IMR-90 (cell line): ENCODE measurements at regions not wholly inside any gene's neighbourhood (a gene's known extent, or its start where the extent isn't known, plus 50 kb on each side); places are given as distances from the start of the nearest gene placed in this dataset.

Source experiments
- ATAC-seq: fragments of 200-7000 bp; cut with Tn5 transposase; 2 replicates; pipeline ENCODE4 v1.9.1; 2020; ENCODE audit warnings: low read depth, mild to moderate bottlenecking, moderate library complexity
- BruUV-seq: library from RNA; stranded (reverse); fragments of 400-500 nt; replicated peaks from 2 replicates; lab custom pipeline; 2021; lab: Mats Ljungman, UMichigan
- CTCF ChIA-PET: fragments of 300-600 bp; formaldehyde crosslinking; extraction: SDS; loops from one replicate; lab custom pipeline; 2021; ENCODE audit warnings: antibody characterized with exemption; lab: Yijun Ruan, JAX
- POLR2A ChIA-PET: fragments of 300-600 bp; sonication (Branson Sonifier 250); formaldehyde crosslinking; loops from one replicate; lab custom pipeline; 2022; ENCODE audit warnings: antibody characterized with exemption; ENCODE audit not compliant: unreplicated experiment; lab: Charles Lee
- DNase-seq: peaks from one replicate; pipeline ENCODE4 v3.0.0; 2013
- H2AFZ ChIP-seq: replicated peaks from 2 replicates; pipeline ENCODE3; 2013; ENCODE audit warnings: low read length, mild to moderate bottlenecking; ENCODE audit not compliant: poor library complexity
- H2AK5ac ChIP-seq: 2 replicates; pipeline ENCODE4 v1.6.1; 2013; ENCODE audit warnings: low read depth, low read length, inconsistent platforms
- H2AK9ac ChIP-seq: replicated peaks from 2 replicates; pipeline ENCODE3; 2013; ENCODE audit warnings: mild to moderate bottlenecking, low read depth, low read length, moderate library complexity; ENCODE audit not compliant: poor library complexity
- H2BK120ac ChIP-seq: 2 replicates; pipeline ENCODE4 v1.6.1; 2013; ENCODE audit warnings: low read depth, low read length, inconsistent platforms
- H2BK15ac ChIP-seq: 3 replicates; pipeline ENCODE4 v1.6.1; 2013; ENCODE audit warnings: low read depth, low read length, inconsistent platforms
- H2BK20ac ChIP-seq: 2 replicates; pipeline ENCODE4 v1.6.1; 2013; ENCODE audit warnings: low read depth, mild to moderate bottlenecking, inconsistent platforms, low read length, moderate library complexity
- H2BK5ac ChIP-seq: 2 replicates; pipeline ENCODE4 v1.6.1; 2013; ENCODE audit warnings: mild to moderate bottlenecking, low read depth, low read length, inconsistent platforms; ENCODE audit not compliant: poor library complexity, severe bottlenecking
- H3K14ac ChIP-seq: replicated peaks from 2 replicates; pipeline ENCODE4 v1.6.1; 2013; ENCODE audit warnings: low read depth, low read length, inconsistent platforms
- H3K18ac ChIP-seq: 2 replicates; pipeline ENCODE4 v1.6.1; 2013; ENCODE audit warnings: low read depth, low read length, control low read depth
- H3K23ac ChIP-seq: 2 replicates; pipeline ENCODE4 v1.6.1; 2013; ENCODE audit warnings: low read depth, low read length, inconsistent platforms
- H3K27ac ChIP-seq: 2 replicates; pipeline ENCODE4 v1.5.1; 2013; ENCODE audit warnings: mild to moderate bottlenecking, control low read depth, low read length; ENCODE audit not compliant: insufficient read depth
- H3K27me3 ChIP-seq: 2 replicates; pipeline ENCODE4 v1.6.1; 2013; ENCODE audit warnings: low read length; ENCODE audit not compliant: control insufficient read depth, insufficient read depth
- H3K36me3 ChIP-seq: 2 replicates; pipeline ENCODE4 v1.6.1; 2013; ENCODE audit warnings: low read length, mixed read lengths; ENCODE audit not compliant: control insufficient read depth, insufficient read depth
- H3K4ac ChIP-seq: 2 replicates; pipeline ENCODE4 v1.6.1; 2013; ENCODE audit warnings: low read depth, low read length, inconsistent platforms
- H3K4me1 ChIP-seq: 2 replicates; pipeline ENCODE4 v1.6.1; 2013; ENCODE audit warnings: low read length, mixed read lengths; ENCODE audit not compliant: control insufficient read depth, insufficient read depth
- H3K4me2 ChIP-seq: 2 replicates; pipeline ENCODE4 v1.6.1; 2013; ENCODE audit warnings: low read depth, mild to moderate bottlenecking, control low read depth, low read length, moderate library complexity
- H3K4me3 ChIP-seq: 2 replicates; pipeline ENCODE4 v1.5.1; 2013; ENCODE audit warnings: low read depth, mild to moderate bottlenecking, control low read depth, low read length, moderate library complexity; ENCODE audit not compliant: insufficient read depth
- H3K56ac ChIP-seq: 2 replicates; pipeline ENCODE4 v1.6.1; 2013; ENCODE audit warnings: low read length, inconsistent platforms; ENCODE audit not compliant: insufficient read depth; ENCODE audit errors: extremely low read depth
- H3K79me1 ChIP-seq, 2 experiments: 2 replicates each; pipeline ENCODE4 v1.6.1; 2013; ENCODE audit warnings: low read length in 2 of 2, inconsistent platforms in 1 of 2, low read depth in 1 of 2
- H3K9ac ChIP-seq: 2 replicates; pipeline ENCODE4 v1.6.1; 2013; ENCODE audit warnings: low read depth, low read length, control low read depth
- H3K9me1 ChIP-seq: 2 replicates; pipeline ENCODE4 v1.6.1; 2013; ENCODE audit warnings: low read length, inconsistent platforms; ENCODE audit not compliant: insufficient read depth
- H3K9me3 ChIP-seq: 2 replicates; pipeline ENCODE4 v1.6.1; 2013; ENCODE audit warnings: low read length; ENCODE audit not compliant: control insufficient read depth, insufficient read depth
- H4K20me1 ChIP-seq: 2 replicates; pipeline ENCODE4 v1.6.1; 2013; ENCODE audit warnings: low read length, inconsistent platforms; ENCODE audit not compliant: insufficient read depth
- H4K5ac ChIP-seq: 2 replicates; pipeline ENCODE4 v1.6.1; 2013; ENCODE audit warnings: mild to moderate bottlenecking, low read depth, low read length, control low read depth
- H4K8ac ChIP-seq, 2 experiments: 2 replicates each; pipeline ENCODE4 v1.6.1; 2013; ENCODE audit warnings: low read depth in 2 of 2, low read length in 2 of 2, control low read depth in 1 of 2, inconsistent platforms in 1 of 2
- H4K91ac ChIP-seq: 2 replicates; pipeline ENCODE4 v1.6.1; 2013; ENCODE audit warnings: low read depth, low read length, inconsistent platforms; ENCODE audit not compliant: insufficient read depth
- BHLHE40 ChIP-seq: fragments of 150-350 bp; IDR thresholded peaks from 2 replicates; pipeline ENCODE4 v1.6.1; 2016; ENCODE audit warnings: mild to moderate bottlenecking, low read depth, low read length
- CEBPB ChIP-seq: IDR thresholded peaks from 2 replicates; pipeline ENCODE4 v1.6.1; 2012; ENCODE audit warnings: low read depth, low read length, improper control_type of control experiment
- CHD1 ChIP-seq: IDR thresholded peaks from 2 replicates; pipeline ENCODE4 v1.6.1; 2012; ENCODE audit warnings: low read depth, low read length, improper control_type of control experiment
- CTCF ChIP-seq: conservative IDR thresholded peaks from 2 replicates; pipeline ENCODE4 v1.5.1; 2012; ENCODE audit warnings: mild to moderate bottlenecking, low read depth, low read length, improper control_type of control experiment
- ELK1 ChIP-seq: fragments of 150-350 bp; IDR thresholded peaks from 2 replicates; pipeline ENCODE4 v1.6.1; 2016; ENCODE audit warnings: low read depth, mild to moderate bottlenecking, low read length, moderate library complexity, borderline replicate concordance
- FOS ChIP-seq: fragments of 150-350 bp; IDR thresholded peaks from 2 replicates; pipeline ENCODE4 v1.6.1; 2016; ENCODE audit warnings: low read depth, low read length
- MAFK ChIP-seq: IDR thresholded peaks from 2 replicates; pipeline ENCODE4 v1.6.1; 2012; ENCODE audit warnings: low read depth, low read length, improper control_type of control experiment
- MAZ ChIP-seq: IDR thresholded peaks from 2 replicates; pipeline ENCODE4 v1.6.1; 2012; ENCODE audit warnings: low read depth, mild to moderate bottlenecking, low read length, improper control_type of control experiment, moderate library complexity, borderline replicate concordance
- MXI1 ChIP-seq: IDR thresholded peaks from 2 replicates; pipeline ENCODE4 v1.6.1; 2012; ENCODE audit warnings: low read depth, mild to moderate bottlenecking, low read length, moderate library complexity, borderline replicate concordance
- NFE2L2 ChIP-seq: fragments of 150-350 bp; IDR thresholded peaks from 2 replicates; pipeline ENCODE4 v1.6.1; 2016; ENCODE audit warnings: low read depth, mild to moderate bottlenecking, low read length
- POLR2A ChIP-seq: IDR thresholded peaks from 2 replicates; pipeline ENCODE4 v1.6.1; 2012; ENCODE audit warnings: mild to moderate bottlenecking, low read depth, low read length
- RAD21 ChIP-seq: IDR thresholded peaks from 2 replicates; pipeline ENCODE4 v1.6.1; 2012; ENCODE audit warnings: low read length, improper control_type of control experiment
- RCOR1 ChIP-seq: IDR thresholded peaks from 2 replicates; pipeline ENCODE4 v1.6.1; 2012; ENCODE audit warnings: mild to moderate bottlenecking, low read length, improper control_type of control experiment; ENCODE audit not compliant: insufficient replicate concordance
- RFX5 ChIP-seq: IDR thresholded peaks from 2 replicates; pipeline ENCODE4 v1.8.0; 2012; ENCODE audit warnings: low read depth, mild to moderate bottlenecking, low read length, moderate library complexity
- SMC3 ChIP-seq: fragments of 150-350 bp; IDR thresholded peaks from 2 replicates; pipeline ENCODE4 v1.6.1; 2016; ENCODE audit warnings: low read depth, mild to moderate bottlenecking, antibody characterized with exemption, low read length, moderate library complexity
- USF2 ChIP-seq: fragments of 150-350 bp; IDR thresholded peaks from 2 replicates; pipeline ENCODE4 v1.6.1; 2017; ENCODE audit warnings: mild to moderate bottlenecking, antibody characterized with exemption, low read length, low read depth
- WGBS, 2 experiments: methylation state at CpG; one replicate each; pipeline versions ENCODE4 v1.1.5 to v1.1.7; 2013; ENCODE audit warnings: missing lambda C conversion rate in 2 of 2; ENCODE audit not compliant: insufficient read length in 1 of 2; ENCODE audit errors: extremely low coverage in 2 of 2; 5-methylcytosine and 5-hydroxymethylcytosine counted together
- dilution Hi-C: fragments of 300-500 bp; cut with HindIII; formaldehyde crosslinking; loops from one replicate; pipeline ENCODE4 v1.14.3; 2018; ENCODE audit warnings: low sequenced_read_pairs; ENCODE audit not compliant: unreplicated experiment
- in situ Hi-C: fragments of 300-500 bp; cut with MboI; formaldehyde crosslinking; loops from 3 replicates; pipeline ENCODE4 v1.14.3; 2019; ENCODE audit warnings: low sequenced_read_pairs, inconsistent platforms, mixed read lengths
- intact Hi-C: fragments of 100-400 bp; cut with micrococcal nuclease; formaldehyde crosslinking; loops from 2 replicates; pipeline ENCODE4 v1.10.0; 2022

- no peaks in the 10 kb centered on the region; the same call in 1 of the 2 replicates for H4K20me1 ChIP-seq
- ChIA-PET POLR2A (no interaction called here), CTCF (interaction anchor here (0.6 kb wide), 1 partner anchor 740 kb away, joined by 3 read pairs; no protein-coding TSS in a partner anchor)
- no peaks in the 10 kb centered on the region for H3K4me1 ChIP-seq
- dilution Hi-C loops, result no loop called here
- no peak overlapping the region for H2AFZ ChIP-seq
- intact Hi-C loops, result no loop called here
- no peak overlapping the region for H3K4me2 ChIP-seq
- no peak overlapping the region for H4K91ac ChIP-seq
- no peak overlapping the region for H4K8ac ChIP-seq
- H3K14ac ChIP-seq, result no peak overlapping the region
- no peaks in the 10 kb centered on the region; the same call in 1 of the 2 replicates for H3K9me1 ChIP-seq
- no peak overlapping the region for H3K4me3 ChIP-seq
- H2BK120ac ChIP-seq, result no peak overlapping the region
- H3K4ac ChIP-seq, result no peak overlapping the region
- H3K23ac ChIP-seq, result no peak overlapping the region
- H3K9ac ChIP-seq, result no peak overlapping the region
- TF ChIP-seq NFE2L2 (no peak), FOS (no peak), CTCF (no peak), CEBPB (no peak), RCOR1 (no peak), RFX5 (no peak), SMC3 (no peak), MAZ (no peak), BHLHE40 (no peak), USF2 (no peak), ELK1 (no peak), MAFK (no peak), MXI1 (no peak), RAD21 (no peak), CHD1 (no peak), POLR2A (no peak)
- H3K56ac ChIP-seq, result no peak overlapping the region
- ATAC-seq (no peak), DNase-seq (no peak)
- H3K36me3 ChIP-seq, result no peaks in the 10 kb centered on the region
- H2AK9ac ChIP-seq, result no peak overlapping the region
- H3K27ac ChIP-seq, result no peak overlapping the region
- no peak overlapping the region for H3K18ac ChIP-seq
- no peaks in the 10 kb centered on the region; the same call in 1 of the 2 replicates for H3K9me3 ChIP-seq
- H4K5ac ChIP-seq, result no peak overlapping the region
- H3K27me3 ChIP-seq, result peaks cover 7% of the 10 kb centered on the region
- no peak overlapping the region for H2AK5ac ChIP-seq
- no peak overlapping the region for H2BK15ac ChIP-seq
- 79% methylated on average over 13 of the region's 13 CpGs; no CpG with 5 or more reads in 1 of the 2 experiments for WGBS, 2 experiments
- H3K79me1 ChIP-seq, result no peaks in the 10 kb centered on the region
- H2BK5ac ChIP-seq, result no peak overlapping the region
- no peak overlapping the region for H2BK20ac ChIP-seq
- no TSS peak for BruUV-seq
- in situ Hi-C loops, result no loop called here
Observed at GRCh38 chr2:8398040-8398668, 283.7 kb upstream of the ID2 start.
